ENCODE measurements at regions not wholly inside any gene's neighbourhood (a gene's known extent, or its start where the extent isn't known, plus 50 kb on each side); places are given as distances from the start of the nearest gene placed in this dataset.

GRCh38 chr6:137638926-137639706 lies 144.9 kb upstream of the OLIG3 start:
- TF ChIP-seq, protein P1, sequence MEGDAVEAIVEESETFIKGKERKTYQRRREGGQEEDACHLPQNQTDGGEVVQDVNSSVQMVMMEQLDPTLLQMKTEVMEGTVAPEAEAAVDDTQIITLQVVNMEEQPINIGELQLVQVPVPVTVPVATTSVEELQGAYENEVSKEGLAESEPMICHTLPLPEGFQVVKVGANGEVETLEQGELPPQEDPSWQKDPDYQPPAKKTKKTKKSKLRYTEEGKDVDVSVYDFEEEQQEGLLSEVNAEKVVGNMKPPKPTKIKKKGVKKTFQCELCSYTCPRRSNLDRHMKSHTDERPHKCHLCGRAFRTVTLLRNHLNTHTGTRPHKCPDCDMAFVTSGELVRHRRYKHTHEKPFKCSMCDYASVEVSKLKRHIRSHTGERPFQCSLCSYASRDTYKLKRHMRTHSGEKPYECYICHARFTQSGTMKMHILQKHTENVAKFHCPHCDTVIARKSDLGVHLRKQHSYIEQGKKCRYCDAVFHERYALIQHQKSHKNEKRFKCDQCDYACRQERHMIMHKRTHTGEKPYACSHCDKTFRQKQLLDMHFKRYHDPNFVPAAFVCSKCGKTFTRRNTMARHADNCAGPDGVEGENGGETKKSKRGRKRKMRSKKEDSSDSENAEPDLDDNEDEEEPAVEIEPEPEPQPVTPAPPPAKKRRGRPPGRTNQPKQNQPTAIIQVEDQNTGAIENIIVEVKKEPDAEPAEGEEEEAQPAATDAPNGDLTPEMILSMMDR (IDR thresholded peaks at IDR 0.05): no peak
- TF ChIP-seq EZH2 (IDR thresholded peaks at IDR 0.05) (no peak), EZH2phosphoT487 (IDR thresholded peaks at IDR 0.05) (no peak)

All from neural progenitor cell (in vitro differentiated cells).